GM13976 (cell line): ENCODE measurements at regions not wholly inside any gene's neighbourhood (a gene's known extent, or its start where the extent isn't known, plus 50 kb on each side); places are given as distances from the start of the nearest gene placed in this dataset.

Experiments used
- DNase-seq: peaks from one replicate; pipeline ENCODE4 v3.0.0; 2012; ENCODE audit warnings: low spot score
- in situ Hi-C: fragments of 300-500 bp; cut with MboI; formaldehyde crosslinking; loops from one replicate; pipeline ENCODE4 v1.12.0; 2022; ENCODE audit warnings: low sequenced_read_pairs, mixed read lengths, inconsistent platforms; ENCODE audit not compliant: unreplicated experiment
- TF ChIP-seq, protein P1 (sequence below): IDR thresholded peaks from 2 replicates; pipeline ENCODE4 v1.5.1; 2012; ENCODE audit warnings: borderline replicate concordance, mild to moderate bottlenecking; ENCODE audit not compliant: insufficient read depth; ENCODE audit errors: extremely low read depth, missing control alignments, control extremely low read depth

DNA sequence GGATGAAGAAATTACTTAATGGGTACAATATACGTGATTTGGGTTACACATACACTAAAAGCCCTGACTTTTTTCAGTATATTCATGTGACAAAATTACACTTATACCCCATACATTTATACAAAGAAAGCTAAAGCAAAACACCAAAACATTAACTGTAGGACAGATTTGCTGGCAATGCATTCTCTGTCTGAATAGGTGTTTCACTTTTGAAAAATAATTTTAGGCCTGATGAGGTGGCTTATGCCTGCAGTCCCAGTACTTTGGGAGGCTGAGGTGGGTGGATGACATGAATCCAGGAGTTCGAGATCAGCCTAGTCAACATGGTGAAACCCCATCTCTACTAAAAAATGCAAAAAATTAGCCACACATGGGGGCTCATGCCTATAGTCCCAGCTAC lies 301.5 kb upstream of the FAM98A start:
- DNase-seq = no peak
- TF ChIP-seq, protein P1, sequence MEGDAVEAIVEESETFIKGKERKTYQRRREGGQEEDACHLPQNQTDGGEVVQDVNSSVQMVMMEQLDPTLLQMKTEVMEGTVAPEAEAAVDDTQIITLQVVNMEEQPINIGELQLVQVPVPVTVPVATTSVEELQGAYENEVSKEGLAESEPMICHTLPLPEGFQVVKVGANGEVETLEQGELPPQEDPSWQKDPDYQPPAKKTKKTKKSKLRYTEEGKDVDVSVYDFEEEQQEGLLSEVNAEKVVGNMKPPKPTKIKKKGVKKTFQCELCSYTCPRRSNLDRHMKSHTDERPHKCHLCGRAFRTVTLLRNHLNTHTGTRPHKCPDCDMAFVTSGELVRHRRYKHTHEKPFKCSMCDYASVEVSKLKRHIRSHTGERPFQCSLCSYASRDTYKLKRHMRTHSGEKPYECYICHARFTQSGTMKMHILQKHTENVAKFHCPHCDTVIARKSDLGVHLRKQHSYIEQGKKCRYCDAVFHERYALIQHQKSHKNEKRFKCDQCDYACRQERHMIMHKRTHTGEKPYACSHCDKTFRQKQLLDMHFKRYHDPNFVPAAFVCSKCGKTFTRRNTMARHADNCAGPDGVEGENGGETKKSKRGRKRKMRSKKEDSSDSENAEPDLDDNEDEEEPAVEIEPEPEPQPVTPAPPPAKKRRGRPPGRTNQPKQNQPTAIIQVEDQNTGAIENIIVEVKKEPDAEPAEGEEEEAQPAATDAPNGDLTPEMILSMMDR = no peak
- in situ Hi-C loops = no loop called here

GRCh38 chr2:33897741-33898140 lies 298.6 kb upstream of the FAM98A start:
- in situ Hi-C loops = no loop called here
- TF ChIP-seq, protein P1 = no peak
- no peak for DNase-seq

DNA sequence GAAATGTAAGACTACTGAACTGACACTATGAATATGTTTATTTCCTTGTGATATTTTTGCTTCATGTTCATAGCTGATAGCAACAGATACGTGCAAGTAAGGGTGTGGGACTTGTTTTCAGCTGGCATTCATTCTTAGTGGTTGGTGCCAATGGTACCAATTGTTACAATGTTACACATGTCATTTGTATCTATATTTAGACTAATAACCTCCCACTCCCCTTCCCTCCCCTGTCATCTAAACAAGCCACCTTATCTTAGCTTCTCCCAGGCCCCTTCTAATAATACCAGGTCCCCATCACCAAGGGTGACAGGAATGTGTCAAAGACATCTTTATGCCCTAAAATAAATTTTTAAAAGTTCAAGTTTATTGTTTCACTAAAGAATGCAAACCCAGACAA lies 294.7 kb upstream of the FAM98A start:
- in situ Hi-C loops = no loop called here
- TF ChIP-seq, protein P1 = no peak

GRCh38 chr2:33891616-33892015 lies 292.5 kb upstream of the FAM98A start:
- TF ChIP-seq, protein P1 = no peak
- in situ Hi-C loops = no loop called here
- DNase-seq = no peak

More for the DNA sequence above, 294.7 kb upstream of the FAM98A start:
- no peak for DNase-seq

DNA sequence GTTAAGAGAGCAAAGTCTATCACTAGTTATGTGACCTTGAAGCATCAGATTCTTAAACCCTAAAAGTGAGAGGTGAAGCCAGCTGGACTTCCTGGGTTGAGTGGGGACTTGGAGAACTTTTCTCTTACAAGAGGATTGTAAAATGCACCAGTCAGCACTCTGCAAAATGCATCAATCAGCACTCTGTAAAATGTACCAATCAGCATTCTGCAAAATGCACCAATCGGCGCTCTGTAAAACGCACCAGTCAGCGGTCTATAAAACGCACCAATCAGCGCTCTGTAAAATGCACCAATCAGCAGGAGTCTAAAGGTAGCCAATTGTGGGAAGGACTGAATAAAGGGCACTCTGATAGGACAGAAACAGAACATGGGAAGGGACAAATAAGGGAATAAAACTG lies 291.6 kb upstream of the FAM98A start:
- in situ Hi-C loops = no loop called here
- no peak for DNase-seq

GRCh38 chr2:33877348-33878016 lies 278.4 kb upstream of the FAM98A start:
- TF ChIP-seq, protein P1 = no peak
- DNase-seq = no peak
- in situ Hi-C loops = no loop called here

More for the DNA sequence above, 291.6 kb upstream of the FAM98A start:
- TF ChIP-seq, protein P1 = no peak
